Nephron (organoid): ENCODE measurements at regions not wholly inside any gene's neighbourhood (a gene's known extent, or its start where the extent isn't known, plus 50 kb on each side); places are given as distances from the start of the nearest gene placed in this dataset.

Experiments used
- H3K27ac Mint-ChIP-seq, 3 experiments: 2 replicates each; pipeline ENCODE4 v1.8.0; 2020; ENCODE audit warnings: mixed read lengths in 3 of 3, mild to moderate bottlenecking in 2 of 3, moderate library complexity in 1 of 3
- H3K27me3 Mint-ChIP-seq: 2 replicates; pipeline ENCODE4 v1.8.0; 2021; ENCODE audit warnings: low read depth, mild to moderate bottlenecking, moderate library complexity, mixed read lengths
- H3K36me3 Mint-ChIP-seq: 2 replicates; pipeline ENCODE4 v1.8.0; 2020; ENCODE audit warnings: low read depth, mixed read lengths
- H3K4me1 Mint-ChIP-seq: 2 replicates; pipeline ENCODE4 v1.8.0; 2020; ENCODE audit warnings: mixed read lengths
- H3K4me3 Mint-ChIP-seq, 3 experiments: 2 replicates each; pipeline ENCODE4 v1.8.0; 2020; ENCODE audit warnings: mild to moderate bottlenecking in 3 of 3, mixed read lengths in 3 of 3, moderate library complexity in 2 of 3
- H3K9me3 Mint-ChIP-seq: 2 replicates; pipeline ENCODE4 v1.8.0; 2020; ENCODE audit warnings: mixed read lengths
- CTCF ChIP-seq, 3 experiments: fragments of 200-600 bp; sonication (generic); IDR thresholded peaks; one replicate each; pipeline ENCODE4 v1.5.0; 2021; ENCODE audit warnings: antibody characterized with exemption in 3 of 3; ENCODE audit not compliant: unreplicated experiment in 3 of 3

GRCh38 chr7:24456526-24457218, 116.6 kb upstream of the PALS2 start:
- no peaks in the 10 kb centered on the region for H3K36me3 Mint-ChIP-seq
- peaks cover 8% of the 10 kb centered on the region for H3K4me1 Mint-ChIP-seq
- no peaks in the 10 kb centered on the region for H3K27me3 Mint-ChIP-seq
- no peak overlapping the region for H3K27ac Mint-ChIP-seq
- no peaks in the 10 kb centered on the region for H3K9me3 Mint-ChIP-seq
- no peak overlapping the region for H3K4me3 Mint-ChIP-seq
- no peak for TF ChIP-seq CTCF (IDR thresholded peaks at IDR 0.05; ENCODE audit: unreplicated experiment in 3 of 3)

GRCh38 chr7:24457219-24457558, 116.1 kb upstream of the PALS2 start:
- Mint-ChIP-seq H3K4me1 (peaks cover 8% of the 10 kb centered on the region), H3K27me3 (no peaks in the 10 kb centered on the region), H3K9me3 (no peaks in the 10 kb centered on the region), H3K27ac (no peak overlapping the region), H3K4me3 (no peak overlapping the region), H3K36me3 (no peaks in the 10 kb centered on the region)
- TF ChIP-seq CTCF (IDR thresholded peaks at IDR 0.05; ENCODE audit: unreplicated experiment in 3 of 3), result no peak

- Mint-ChIP-seq H3K4me3 (no peak overlapping the region), H3K27ac (no peak overlapping the region), H3K4me1 (peaks cover 4% of the 10 kb centered on the region), H3K27me3 (no peaks in the 10 kb centered on the region), H3K36me3 (no peaks in the 10 kb centered on the region), H3K9me3 (no peaks in the 10 kb centered on the region)
- TF ChIP-seq CTCF (IDR thresholded peaks at IDR 0.05; ENCODE audit: unreplicated experiment in 3 of 3), result no peak
Observed at GRCh38 chr7:24462117-24462516, 111.1 kb upstream of the PALS2 start.

GRCh38 chr7:24462984-24463383, 110.3 kb upstream of the PALS2 start:
- H3K27me3 Mint-ChIP-seq, result no peaks in the 10 kb centered on the region
- no peak overlapping the region for H3K4me3 Mint-ChIP-seq
- H3K4me1 Mint-ChIP-seq, result no peaks in the 10 kb centered on the region
- H3K9me3 Mint-ChIP-seq, result no peaks in the 10 kb centered on the region
- TF ChIP-seq CTCF (IDR thresholded peaks at IDR 0.05; ENCODE audit: unreplicated experiment in 3 of 3), result no peak
- H3K36me3 Mint-ChIP-seq, result no peaks in the 10 kb centered on the region
- H3K27ac Mint-ChIP-seq, result no peak overlapping the region

- Mint-ChIP-seq H3K27ac (no peak overlapping the region), H3K27me3 (no peaks in the 10 kb centered on the region), H3K4me3 (no peak overlapping the region), H3K9me3 (no peaks in the 10 kb centered on the region), H3K36me3 (no peaks in the 10 kb centered on the region), H3K4me1 (no peaks in the 10 kb centered on the region)
- no peak for TF ChIP-seq CTCF (IDR thresholded peaks at IDR 0.05; ENCODE audit: unreplicated experiment in 3 of 3)
Observed at GRCh38 chr7:24463474-24463873, 109.8 kb upstream of the PALS2 start.

GRCh38 chr7:24464861-24465260, 108.4 kb upstream of the PALS2 start:
- Mint-ChIP-seq H3K36me3 (no peaks in the 10 kb centered on the region), H3K9me3 (no peaks in the 10 kb centered on the region), H3K4me3 (no peak overlapping the region), H3K27ac (no peak overlapping the region), H3K27me3 (no peaks in the 10 kb centered on the region), H3K4me1 (no peaks in the 10 kb centered on the region)
- no peak for TF ChIP-seq CTCF (IDR thresholded peaks at IDR 0.05; ENCODE audit: unreplicated experiment in 3 of 3)
